ENCODE measurements at regions not wholly inside any gene's neighbourhood (a gene's known extent, or its start where the extent isn't known, plus 50 kb on each side); places are given as distances from the start of the nearest gene placed in this dataset.
A peak's percentile ranks its signal among the peaks of the same experiment; 100 is the strongest.

GRCh38 chr6:104526376-104526775 is 333.3 kb downstream of the HACE1 start:
- H3K36me3 Mint-ChIP-seq, result no peaks in the 10 kb centered on the region
- no peak for DNase-seq (ENCODE audit: extremely low spot score, unreplicated experiment)
- no peak for TF ChIP-seq CTCF (conservative IDR thresholded peaks at IDR 0.05)
- peaks cover 14% of the 10 kb centered on the region for H3K27me3 Mint-ChIP-seq
- no peak overlapping the region for H3K27ac Mint-ChIP-seq
- peaks cover 21% of the 10 kb centered on the region for H3K4me1 Mint-ChIP-seq (ENCODE audit: unreplicated experiment)
- H3K9me3 Mint-ChIP-seq, result no peaks in the 10 kb centered on the region
- H3K4me3 Mint-ChIP-seq, result no peak overlapping the region

GRCh38 chr6:104525677-104526322 is 333.9 kb downstream of the HACE1 start:
- DNase-seq (ENCODE audit: extremely low spot score, unreplicated experiment), result peak; percentile 75
- peak overlapping the region; percentile 77 for H3K4me3 Mint-ChIP-seq
- no peaks in the 10 kb centered on the region for H3K9me3 Mint-ChIP-seq

GRCh38 chr6:104522533-104522932 is 337.2 kb downstream of the HACE1 start:
- no peak for DNase-seq (ENCODE audit: extremely low spot score, unreplicated experiment)
- Mint-ChIP-seq H3K27ac (no peak overlapping the region), H3K27me3 (peaks cover 6% of the 10 kb centered on the region), H3K4me3 (no peak overlapping the region), H3K9me3 (no peaks in the 10 kb centered on the region), H3K36me3 (no peaks in the 10 kb centered on the region), H3K4me1 (ENCODE audit: unreplicated experiment) (peaks cover 29% of the 10 kb centered on the region)
- no peak for TF ChIP-seq CTCF (conservative IDR thresholded peaks at IDR 0.05)

More at GRCh38 chr6:104525677-104526322, 333.9 kb downstream of the HACE1 start:
- Mint-ChIP-seq H3K27me3 (peaks cover 14% of the 10 kb centered on the region), H3K27ac (peak overlapping the region; percentile 55), H3K36me3 (no peaks in the 10 kb centered on the region), H3K4me1 (ENCODE audit: unreplicated experiment) (peaks cover 26% of the 10 kb centered on the region)
- peak; percentile 97 for TF ChIP-seq CTCF (conservative IDR thresholded peaks at IDR 0.05)

GRCh38 chr6:104521176-104521575 is 338.5 kb downstream of the HACE1 start:
- DNase-seq (ENCODE audit: extremely low spot score, unreplicated experiment), result no peak
- Mint-ChIP-seq H3K36me3 (no peaks in the 10 kb centered on the region), H3K4me3 (no peak overlapping the region), H3K27me3 (peaks cover 3% of the 10 kb centered on the region), H3K4me1 (ENCODE audit: unreplicated experiment) (peaks cover 18% of the 10 kb centered on the region), H3K27ac (no peak overlapping the region), H3K9me3 (no peaks in the 10 kb centered on the region)
- TF ChIP-seq CTCF (conservative IDR thresholded peaks at IDR 0.05), result no peak

GRCh38 chr6:104519566-104519965 is 340.2 kb downstream of the HACE1 start:
- no peak for TF ChIP-seq CTCF (conservative IDR thresholded peaks at IDR 0.05)
- Mint-ChIP-seq H3K27me3 (no peaks in the 10 kb centered on the region), H3K27ac (no peak overlapping the region)

More at GRCh38 chr6:104519566-104519965, 340.2 kb downstream of the HACE1 start:
- Mint-ChIP-seq H3K36me3 (no peaks in the 10 kb centered on the region), H3K4me3 (no peak overlapping the region), H3K4me1 (ENCODE audit: unreplicated experiment) (peaks cover 14% of the 10 kb centered on the region), H3K9me3 (no peaks in the 10 kb centered on the region)
- DNase-seq (ENCODE audit: extremely low spot score, unreplicated experiment), result no peak

Data from type B pancreatic cell (in vitro differentiated cells).